Right lobe of liver (tissue), 6 donors: ENCODE measurements at regions not wholly inside any gene's neighbourhood (a gene's known extent, or its start where the extent isn't known, plus 50 kb on each side); places are given as distances from the start of the nearest gene placed in this dataset.
A peak's percentile ranks its signal among the peaks of the same experiment; 100 is the strongest.

ENCODE experiments used
- ATAC-seq, 4 donors: fragments of 200-7000 bp; cut with Tn5 transposase; one replicate each; pipeline ENCODE4 v1.9.1; 2020; ENCODE audit warnings: mild to moderate bottlenecking in 4 of 4, moderate library complexity in 4 of 4
- DNase-seq, 3 donors: peaks; one replicate each; pipeline ENCODE4 v3.0.0-alpha.2; 2020
- H3K27ac ChIP-seq, 3 donors: fragments of 200-600 bp; one replicate each; pipeline ENCODE4 v1.8.0; 2022
- H3K27me3 ChIP-seq, 2 donors: fragments of 200-600 bp; one replicate each; pipeline ENCODE4 v1.8.0; 2022
- H3K36me3 ChIP-seq, 4 donors: fragments of 200-600 bp; sonication (generic) in 1 of 4; one replicate each; pipeline versions ENCODE4 v1.5.1 to v1.8.0; 2017 to 2022; ENCODE audit warnings: control low read depth in 1 of 4
- H3K4me1 ChIP-seq, 4 donors: fragments of 200-600 bp; sonication (generic) in 1 of 4; one replicate each; pipeline versions ENCODE4 v1.5.1 to v1.8.0; 2017 to 2022; ENCODE audit warnings: control low read depth in 1 of 4
- H3K4me3 ChIP-seq, 3 donors: fragments of 200-600 bp; one replicate each; pipeline ENCODE4 v1.8.0; 2022
- H3K9me3 ChIP-seq, 4 donors: fragments of 200-600 bp; sonication (generic) in 1 of 4; one replicate each; pipeline versions ENCODE4 v1.5.1 to v1.8.0; 2017 to 2022; ENCODE audit warnings: control low read depth in 1 of 4
- CTCF ChIP-seq, 4 donors: fragments of 200-600 bp in 3 of 4; fragments of 450-650 bp in 1 of 4; IDR thresholded peaks; one replicate each; pipeline versions ENCODE4 v1.5.1 to v1.8.0; 2016 to 2022; ENCODE audit warnings: antibody characterized with exemption in 4 of 4, mild to moderate bottlenecking in 2 of 4
- POLR2A ChIP-seq: fragments of 450-650 bp; IDR thresholded peaks from one replicate; pipeline ENCODE4 v1.6.1; 2017; ENCODE audit warnings: antibody characterized with exemption, mild to moderate bottlenecking
- WGBS: methylation state at CpG from one replicate; pipeline ENCODE4 v1.1.6; 2018; ENCODE audit warnings: low coverage, low lambda C conversion rate; ENCODE audit not compliant: insufficient coverage; ENCODE audit errors: missing lambda C conversion rate; 5-methylcytosine and 5-hydroxymethylcytosine counted together
- intact Hi-C, 2 donors: fragments of 100-400 bp; cut with DNase I; formaldehyde crosslinking; loops; one replicate each; pipeline versions ENCODE4 v1.11.2 to v1.14.1; 2022
- donor health status: DM: no; HTN: yes; CAD: no.
- donor health status: DM: no; HTN: no; CAD: no.
- donor health status: DM: no; HTN: no; CAD: no.
- donor health status: DM: no; HTN: yes; CAD: no.
- donor health status: DM: no; HTN: yes; CAD: no.

- no peak for DNase-seq
- H3K27ac ChIP-seq = no peak overlapping the region
- no peaks in the 10 kb centered on the region for H3K9me3 ChIP-seq
- TF ChIP-seq CTCF (IDR thresholded peaks at IDR 0.05) (no peak), POLR2A (no peak)
- no peaks in the 10 kb centered on the region for H3K4me1 ChIP-seq
- H3K4me3 ChIP-seq = no peak overlapping the region
- intact Hi-C loops = no loop called here
- H3K27me3 ChIP-seq = no peaks in the 10 kb centered on the region
- WGBS = 54% methylated on average over 2 of the region's 2 CpGs
- no peaks in the 10 kb centered on the region for H3K36me3 ChIP-seq
- ATAC-seq = no peak
These were observed 612.0 kb upstream of the KIRREL3 start for GRCh38 chr11:127612607-127613006.

GRCh38 chr11:127609025-127609773 lies 608.6 kb upstream of the KIRREL3 start:
- H3K27me3 ChIP-seq = no peaks in the 10 kb centered on the region
- ATAC-seq (peak in 2 of 4 donors; percentile 65 to 96), DNase-seq (peak in 1 of 3 donors; percentile 49)
- intact Hi-C loops = no loop called here
- H3K36me3 ChIP-seq = no peaks in the 10 kb centered on the region
- no peak overlapping the region for H3K27ac ChIP-seq
- no peak overlapping the region for H3K4me3 ChIP-seq
- no peaks in the 10 kb centered on the region for H3K4me1 ChIP-seq
- TF ChIP-seq CTCF (IDR thresholded peaks at IDR 0.05) (peak in 3 of 4 donors; percentile 22 to 42 (median 25)), POLR2A (no peak)
- WGBS = 74% methylated on average over 4 of the region's 4 CpGs
- H3K9me3 ChIP-seq = no peaks in the 10 kb centered on the region

GRCh38 chr11:127607487-127608085 lies 607.0 kb upstream of the KIRREL3 start:
- H3K4me1 ChIP-seq = no peaks in the 10 kb centered on the region
- H3K9me3 ChIP-seq = no peaks in the 10 kb centered on the region
- intact Hi-C loops = no loop called here
- no peak for TF ChIP-seq POLR2A
- no peak for TF ChIP-seq CTCF (IDR thresholded peaks at IDR 0.05)
- no peak for DNase-seq
- H3K4me3 ChIP-seq = no peak overlapping the region
- no peaks in the 10 kb centered on the region for H3K27me3 ChIP-seq
- 78% methylated on average over 9 of the region's 9 CpGs for whole genome bisulfite sequencing
- no peaks in the 10 kb centered on the region for H3K36me3 ChIP-seq
- ATAC-seq = no peak
- no peak overlapping the region for H3K27ac ChIP-seq

- Histone ChIP-seq H3K36me3 (no peaks in the 10 kb centered on the region), H3K27me3 (no peaks in the 10 kb centered on the region), H3K4me1 (no peaks in the 10 kb centered on the region), H3K9me3 (no peaks in the 10 kb centered on the region), H3K4me3 (no peak overlapping the region), H3K27ac (no peak overlapping the region)
- intact Hi-C loops = no loop called here
- DNase-seq (no peak), ATAC-seq (no peak)
- 73% methylated on average over 3 of the region's 3 CpGs for WGBS
- TF ChIP-seq CTCF (IDR thresholded peaks at IDR 0.05) (no peak), POLR2A (no peak)
These were observed 601.0 kb upstream of the KIRREL3 start for GRCh38 chr11:127601578-127601977.
